WERI-Rb-1 (cell line): ENCODE measurements at regions not wholly inside any gene's neighbourhood (a gene's known extent, or its start where the extent isn't known, plus 50 kb on each side); places are given as distances from the start of the nearest gene placed in this dataset.

Source experiments
- DNase-seq: peaks from one replicate; pipeline ENCODE4 v3.0.0-alpha.2; 2020
- H3K27ac ChIP-seq: fragments of 250-450 bp; sonication (Bioruptor Pico); 2 replicates; pipeline ENCODE4 v1.5.1; 2020; ENCODE audit warnings: mild to moderate bottlenecking, moderate library complexity
- H3K27me3 ChIP-seq: fragments of 250-450 bp; sonication (Bioruptor Pico); 2 replicates; pipeline ENCODE4 v1.5.1; 2021; ENCODE audit warnings: mild to moderate bottlenecking, low read depth, moderate library complexity; ENCODE audit not compliant: insufficient read depth, severe bottlenecking
- H3K36me3 ChIP-seq: fragments of 250-450 bp; sonication (Bioruptor Pico); 2 replicates; pipeline ENCODE4 v1.5.1; 2020; ENCODE audit warnings: mild to moderate bottlenecking, moderate library complexity
- H3K4me3 ChIP-seq: 2 replicates; pipeline ENCODE4 v1.5.1; 2011; ENCODE audit warnings: low read depth, mild to moderate bottlenecking, control low read depth, low read length
- H3K9me3 ChIP-seq: fragments of 250-450 bp; sonication (Bioruptor Pico); 2 replicates; pipeline ENCODE4 v1.5.1; 2021; ENCODE audit warnings: mild to moderate bottlenecking, moderate library complexity; ENCODE audit not compliant: severe bottlenecking
- TF ChIP-seq, protein P1 (sequence below): IDR thresholded peaks from 2 replicates; pipeline ENCODE4 v1.5.1; 2011; ENCODE audit warnings: low read depth, mild to moderate bottlenecking, control low read depth, inconsistent platforms, low read length

- Histone ChIP-seq H3K27me3 (no peaks in the 10 kb centered on the region), H3K27ac (no peak overlapping the region), H3K36me3 (no peaks in the 10 kb centered on the region), H3K9me3 (no peaks in the 10 kb centered on the region), H3K4me3 (no peak overlapping the region)
- TF ChIP-seq, protein P1, sequence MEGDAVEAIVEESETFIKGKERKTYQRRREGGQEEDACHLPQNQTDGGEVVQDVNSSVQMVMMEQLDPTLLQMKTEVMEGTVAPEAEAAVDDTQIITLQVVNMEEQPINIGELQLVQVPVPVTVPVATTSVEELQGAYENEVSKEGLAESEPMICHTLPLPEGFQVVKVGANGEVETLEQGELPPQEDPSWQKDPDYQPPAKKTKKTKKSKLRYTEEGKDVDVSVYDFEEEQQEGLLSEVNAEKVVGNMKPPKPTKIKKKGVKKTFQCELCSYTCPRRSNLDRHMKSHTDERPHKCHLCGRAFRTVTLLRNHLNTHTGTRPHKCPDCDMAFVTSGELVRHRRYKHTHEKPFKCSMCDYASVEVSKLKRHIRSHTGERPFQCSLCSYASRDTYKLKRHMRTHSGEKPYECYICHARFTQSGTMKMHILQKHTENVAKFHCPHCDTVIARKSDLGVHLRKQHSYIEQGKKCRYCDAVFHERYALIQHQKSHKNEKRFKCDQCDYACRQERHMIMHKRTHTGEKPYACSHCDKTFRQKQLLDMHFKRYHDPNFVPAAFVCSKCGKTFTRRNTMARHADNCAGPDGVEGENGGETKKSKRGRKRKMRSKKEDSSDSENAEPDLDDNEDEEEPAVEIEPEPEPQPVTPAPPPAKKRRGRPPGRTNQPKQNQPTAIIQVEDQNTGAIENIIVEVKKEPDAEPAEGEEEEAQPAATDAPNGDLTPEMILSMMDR, result no peak
- no peak for DNase-seq
These were observed 627.5 kb upstream of the LMCD1 start for GRCh38 chr3:7874116-7874515.

DNA sequence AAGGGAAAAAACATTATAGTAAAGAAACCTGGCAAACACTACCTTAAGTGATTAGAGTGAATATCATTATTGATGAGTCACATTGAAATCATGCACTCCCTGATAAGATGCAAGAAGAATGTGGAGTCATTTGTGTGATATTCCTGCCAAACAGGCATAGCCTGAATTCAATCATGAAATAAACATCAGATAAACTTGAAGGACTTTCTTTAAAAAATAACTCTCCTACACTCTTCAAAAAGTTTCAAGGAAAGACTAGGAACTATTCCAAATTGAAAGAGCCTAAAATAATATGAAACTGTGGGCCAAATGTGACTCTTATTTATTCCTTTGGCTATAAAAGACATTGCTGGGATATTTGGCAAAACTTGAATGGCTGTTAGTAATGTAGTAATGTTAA, 625.7 kb upstream of the LMCD1 start:
- no peaks in the 10 kb centered on the region for H3K36me3 ChIP-seq
- DNase-seq, result no peak
- no peaks in the 10 kb centered on the region for H3K9me3 ChIP-seq
- no peaks in the 10 kb centered on the region for H3K27me3 ChIP-seq
- no peak overlapping the region for H3K4me3 ChIP-seq
- TF ChIP-seq, protein P1, result no peak
- H3K27ac ChIP-seq, result no peak overlapping the region

GRCh38 chr3:7876741-7877297, 624.8 kb upstream of the LMCD1 start:
- TF ChIP-seq, protein P1, result no peak
- Histone ChIP-seq H3K9me3 (no peaks in the 10 kb centered on the region), H3K27me3 (no peaks in the 10 kb centered on the region), H3K27ac (no peak overlapping the region), H3K4me3 (no peak overlapping the region), H3K36me3 (no peaks in the 10 kb centered on the region)
- no peak for DNase-seq

DNA sequence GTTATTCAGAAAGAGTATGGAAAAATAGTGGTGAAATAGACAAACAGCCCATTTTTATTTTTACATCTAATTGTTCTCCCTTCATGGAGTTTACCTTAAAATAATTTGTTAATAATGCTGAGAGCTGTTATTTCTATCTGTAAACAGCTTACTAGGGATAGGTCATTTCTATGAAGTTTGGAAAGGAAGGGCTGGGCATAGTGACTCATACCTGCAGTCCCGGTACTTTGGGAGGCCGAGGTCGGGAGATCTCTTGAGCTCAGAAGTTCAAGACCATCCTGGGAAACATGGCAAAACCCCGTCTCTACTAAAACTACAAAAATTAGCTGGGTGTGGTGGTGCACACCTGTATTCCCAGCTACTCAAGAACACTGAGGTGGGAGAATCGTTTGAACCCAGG, 624.3 kb upstream of the LMCD1 start:
- Histone ChIP-seq H3K27me3 (no peaks in the 10 kb centered on the region), H3K9me3 (no peaks in the 10 kb centered on the region), H3K27ac (no peak overlapping the region), H3K36me3 (no peaks in the 10 kb centered on the region), H3K4me3 (no peak overlapping the region)
- DNase-seq, result no peak
- TF ChIP-seq, protein P1, result no peak

GRCh38 chr3:7879572-7879971, 622.1 kb upstream of the LMCD1 start:
- H3K36me3 ChIP-seq, result no peaks in the 10 kb centered on the region
- no peak for DNase-seq
- TF ChIP-seq, protein P1, result no peak
- H3K9me3 ChIP-seq, result peaks cover 4% of the 10 kb centered on the region
- H3K27me3 ChIP-seq, result no peaks in the 10 kb centered on the region
- no peak overlapping the region for H3K27ac ChIP-seq
- H3K4me3 ChIP-seq, result no peak overlapping the region

DNA sequence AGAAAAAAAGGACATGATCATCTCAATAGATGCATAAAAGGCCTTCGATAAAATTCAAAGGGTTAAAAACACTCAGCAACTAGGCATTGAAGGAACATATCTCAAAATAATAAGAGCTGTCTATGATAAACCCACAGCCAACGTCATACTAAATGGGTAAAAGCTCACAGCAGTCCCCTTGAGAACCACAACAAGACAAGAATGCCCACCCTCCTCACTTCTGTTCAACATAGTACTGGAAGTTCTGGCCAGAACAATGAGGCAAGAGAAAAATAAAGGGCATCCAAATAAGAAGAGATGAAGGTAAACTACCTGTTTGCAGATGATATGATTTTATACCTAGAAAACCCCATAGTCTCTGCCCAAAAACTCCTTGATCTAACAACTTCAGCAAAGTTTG, 619.7 kb upstream of the LMCD1 start:
- Histone ChIP-seq H3K27me3 (no peaks in the 10 kb centered on the region), H3K4me3 (no peak overlapping the region), H3K27ac (no peak overlapping the region), H3K36me3 (no peaks in the 10 kb centered on the region), H3K9me3 (peaks cover 4% of the 10 kb centered on the region)
- TF ChIP-seq, protein P1, result no peak
- no peak for DNase-seq
